H1 (cell line): ENCODE measurements at regions not wholly inside any gene's neighbourhood (a gene's known extent, or its start where the extent isn't known, plus 50 kb on each side); places are given as distances from the start of the nearest gene placed in this dataset.

Experiments
- CTCF ChIA-PET: fragments of 300-600 bp; sonication (Branson Sonifier 250); formaldehyde crosslinking; loops from one replicate; lab custom pipeline; 2021; ENCODE audit not compliant: partially characterized antibody; lab: Charles Lee
- POLR2A ChIA-PET: fragments of 300-600 bp; sonication (Branson Sonifier 250); formaldehyde crosslinking; loops from one replicate; lab custom pipeline; 2021; ENCODE audit warnings: inconsistent platforms; ENCODE audit not compliant: partially characterized antibody; lab: Charles Lee
- DNase-seq, 2 experiments: peaks; one replicate each; pipeline versions ENCODE4 v3.0.0 to v3.0.0-alpha.2; 2010 to 2022; ENCODE audit warnings: low spot score in 2 of 2, low read depth in 1 of 2, mixed read lengths in 1 of 2
- FAIRE-seq: peaks from 2 replicates; lab custom pipeline; 2011; peaks lifted over from hg19 to GRCh38; lab: Jason Lieb, UNC
- H2AFZ ChIP-seq: 2 replicates; pipeline ENCODE4 v1.8.1; 2012; ENCODE audit warnings: low read length, inconsistent platforms
- H2AK5ac ChIP-seq: 2 replicates; pipeline ENCODE4 v1.6.1; 2013; ENCODE audit warnings: low read depth, low read length
- H2BK120ac ChIP-seq: replicated peaks from 2 replicates; pipeline ENCODE3; 2013; ENCODE audit warnings: low read depth, low read length, inconsistent platforms
- H2BK12ac ChIP-seq: 2 replicates; pipeline ENCODE4 v1.6.1; 2013; ENCODE audit warnings: low read depth, low read length
- H2BK15ac ChIP-seq: 2 replicates; pipeline ENCODE4 v1.6.1; 2013; ENCODE audit warnings: low read length
- H2BK20ac ChIP-seq: 2 replicates; pipeline ENCODE4 v1.6.1; 2013; ENCODE audit warnings: low read length
- H2BK5ac ChIP-seq: 2 replicates; pipeline ENCODE4 v1.6.1; 2013; ENCODE audit warnings: low read depth, low read length
- H3K14ac ChIP-seq: 2 replicates; pipeline ENCODE4 v1.6.1; 2013; ENCODE audit warnings: inconsistent platforms; ENCODE audit not compliant: insufficient read length
- H3K18ac ChIP-seq: 2 replicates; pipeline ENCODE4 v1.6.1; 2013; ENCODE audit warnings: low read length; ENCODE audit errors: extremely low read depth
- H3K23ac ChIP-seq: 2 replicates; pipeline ENCODE4 v1.6.1; 2013; ENCODE audit warnings: inconsistent platforms; ENCODE audit not compliant: insufficient read length
- H3K23me2 ChIP-seq: 2 replicates; pipeline ENCODE4 v1.6.1; 2013; ENCODE audit warnings: low read depth, low read length
- H3K27ac ChIP-seq: 2 replicates; pipeline ENCODE4 v1.6.1; 2011; ENCODE audit warnings: low read depth, low read length, inconsistent platforms
- H3K27me3 ChIP-seq, 4 experiments: replicated peaks in 1 of 4; 1 replicate in 1 of 4; 2 replicates in 3 of 4; pipeline versions ENCODE4 v1.6.1 to v1.8.1; 2011 to 2013; ENCODE audit warnings: low read length in 3 of 4, mild to moderate bottlenecking in 3 of 4, inconsistent platforms in 2 of 4, mixed read lengths in 2 of 4, moderate library complexity in 1 of 4; ENCODE audit not compliant: control insufficient read depth in 3 of 4, insufficient read depth in 3 of 4; ENCODE audit errors: extremely low read depth in 1 of 4
- H3K36me3 ChIP-seq, 4 experiments: 2 replicates each; pipeline versions ENCODE4 v1.6.1 to v1.8.1; 2011 to 2013; ENCODE audit warnings: mild to moderate bottlenecking in 4 of 4, low read length in 3 of 4, moderate library complexity in 2 of 4, control low read depth in 1 of 4, inconsistent platforms in 1 of 4; ENCODE audit not compliant: insufficient read depth in 4 of 4, control insufficient read depth in 2 of 4
- H3K4ac ChIP-seq: replicated peaks from 2 replicates; pipeline ENCODE3; 2013; ENCODE audit warnings: low read length, low read depth, mixed read lengths, inconsistent platforms; ENCODE audit not compliant: insufficient read length
- H3K4me1 ChIP-seq, 4 experiments: replicated peaks in 1 of 4; 1 replicate in 1 of 4; 2 replicates in 3 of 4; pipeline versions ENCODE4 v1.6.1 to v1.8.1; 2011 to 2013; ENCODE audit warnings: low read length in 3 of 4, inconsistent platforms in 2 of 4, mixed read lengths in 1 of 4; ENCODE audit not compliant: insufficient read depth in 4 of 4, control insufficient read depth in 3 of 4
- H3K4me2 ChIP-seq, 2 experiments: 2 replicates each; pipeline versions ENCODE4 v1.6.1 to v1.8.1; 2011 to 2013; ENCODE audit warnings: low read depth in 2 of 2, low read length in 2 of 2, control low read depth in 1 of 2, inconsistent platforms in 1 of 2, mild to moderate bottlenecking in 1 of 2; ENCODE audit not compliant: insufficient read depth in 1 of 2
- H3K4me3 ChIP-seq, 4 experiments: fragments of 200-600, 300-600 bp in 1 of 4; sonication (generic), shearing (Covaris generic), sonication (Bioruptor Twin) in 1 of 4; 2 replicates each; pipeline versions ENCODE4 v1.5.1 to v1.8.1; 2011 to 2016; ENCODE audit warnings: low read length in 4 of 4, low read depth in 3 of 4, control low read depth in 2 of 4, inconsistent platforms in 2 of 4, mild to moderate bottlenecking in 2 of 4, mixed read lengths in 1 of 4, moderate library complexity in 1 of 4; ENCODE audit not compliant: insufficient read depth in 2 of 4; ENCODE audit errors: extremely low read depth in 1 of 4
- H3K56ac ChIP-seq: replicated peaks from 2 replicates; pipeline ENCODE3; 2013; ENCODE audit warnings: low read depth, mild to moderate bottlenecking, mixed read lengths, low read length, inconsistent platforms; ENCODE audit not compliant: insufficient read length
- H3K79me1 ChIP-seq: 2 replicates; pipeline ENCODE4 v1.6.1; 2013; ENCODE audit warnings: low read depth, low read length, control low read depth
- H3K79me2 ChIP-seq, 2 experiments: 2 replicates each; pipeline versions ENCODE4 v1.6.1 to v1.8.1; 2012 to 2013; ENCODE audit warnings: low read length in 2 of 2, mild to moderate bottlenecking in 2 of 2, inconsistent platforms in 1 of 2; ENCODE audit not compliant: insufficient read depth in 2 of 2, control insufficient read depth in 1 of 2
- H3K9ac ChIP-seq, 4 experiments: replicated peaks in 1 of 4; 1 replicate in 1 of 4; 2 replicates in 3 of 4; pipeline versions ENCODE4 v1.6.1 to v1.8.1; 2011 to 2013; ENCODE audit warnings: low read depth in 3 of 4, low read length in 3 of 4, control low read depth in 2 of 4, mild to moderate bottlenecking in 2 of 4, moderate library complexity in 2 of 4, inconsistent platforms in 1 of 4; ENCODE audit errors: extremely low read depth in 1 of 4
- H3K9me3 ChIP-seq, 2 experiments: 2 replicates each; pipeline versions ENCODE4 v1.6.1 to v1.8.1; 2012 to 2013; ENCODE audit warnings: mild to moderate bottlenecking in 2 of 2, moderate library complexity in 2 of 2, control low read depth in 1 of 2, inconsistent platforms in 1 of 2, low read depth in 1 of 2, low read length in 1 of 2, mixed read lengths in 1 of 2; ENCODE audit not compliant: insufficient read depth in 2 of 2
- H4K20me1 ChIP-seq, 2 experiments: replicated peaks in 1 of 2; 2 replicates each; pipeline versions ENCODE3 to v1.8.1; 2011 to 2013; ENCODE audit warnings: inconsistent platforms in 2 of 2, low read length in 2 of 2, mild to moderate bottlenecking in 1 of 2; ENCODE audit not compliant: insufficient read depth in 2 of 2, control insufficient read depth in 1 of 2
- H4K5ac ChIP-seq: 2 replicates; pipeline ENCODE4 v1.6.1; 2013; ENCODE audit warnings: low read length, low read depth, mixed read lengths, inconsistent platforms; ENCODE audit not compliant: insufficient read length
- H4K8ac ChIP-seq: 2 replicates; pipeline ENCODE4 v1.8.0; 2013; ENCODE audit warnings: mild to moderate bottlenecking, moderate library complexity, low read length, inconsistent platforms; ENCODE audit not compliant: insufficient read depth; ENCODE audit errors: extremely low read depth
- H4K91ac ChIP-seq: replicated peaks from 2 replicates; pipeline ENCODE3; 2013; ENCODE audit warnings: low read length, mixed read lengths, inconsistent platforms; ENCODE audit not compliant: insufficient read length
- WGBS, 2 experiments: shearing (Covaris generic) in 1 of 2; methylation state at CpG; one replicate each; pipeline versions ENCODE4 v1.1.6 to v1.1.7; 2013 to 2015; ENCODE audit warnings: low lambda C conversion rate in 2 of 2, mixed read lengths in 2 of 2, inconsistent platforms in 1 of 2, low coverage in 1 of 2, missing lambda C conversion rate in 1 of 2; ENCODE audit not compliant: insufficient replicate concordance in 2 of 2, insufficient coverage in 1 of 2, insufficient read length in 1 of 2; ENCODE audit errors: extremely low coverage in 1 of 2, missing lambda C conversion rate in 1 of 2; 5-methylcytosine and 5-hydroxymethylcytosine counted together
- TF ChIP-seq, protein P1 (sequence below): fragments of 300-600 bp; sonication (generic); IDR thresholded peaks from 2 replicates; pipeline ENCODE4 v1.7.1; 2012; ENCODE audit warnings: low read length, moderate library complexity, mild to moderate bottlenecking, inconsistent platforms; ENCODE audit not compliant: insufficient replicate concordance

DNA sequence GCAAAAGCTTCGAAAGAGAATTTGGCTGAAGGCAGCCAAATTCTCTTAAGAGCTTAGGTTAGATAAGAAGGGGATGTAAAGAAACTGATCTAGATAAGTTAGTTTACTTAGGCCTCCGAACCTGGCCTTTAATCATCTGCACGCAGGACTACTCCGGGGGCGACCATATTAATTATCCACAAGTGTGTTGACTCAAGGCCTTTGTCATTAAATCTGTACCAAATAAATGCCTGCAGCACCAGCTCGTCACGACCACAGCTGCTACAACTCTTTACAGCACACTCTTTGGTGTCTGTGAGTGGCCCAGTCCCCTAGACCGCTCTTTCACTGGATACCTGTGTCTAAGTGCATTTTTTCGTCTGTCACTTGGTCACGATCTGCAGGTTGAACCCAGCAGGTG is 69.8 kb upstream of the LSM8 start:
- H3K4me2 ChIP-seq: no peak overlapping the region
- H2BK15ac ChIP-seq: no peak overlapping the region
- WGBS, 2 experiments: 96% methylated on average over 10 of the region's 10 CpGs; no CpG with 5 or more reads in 1 of the 2 experiments
- no peaks in the 10 kb centered on the region for H3K27me3 ChIP-seq
- no peak overlapping the region for H4K91ac ChIP-seq
- no peaks in the 10 kb centered on the region for H3K4me1 ChIP-seq
- H3K79me2 ChIP-seq: no peaks in the 10 kb centered on the region
- H3K56ac ChIP-seq: no peak overlapping the region
- peaks cover 4 to 13% of the 10 kb centered on the region in 2 experiments; a peak in 3 of 4 replicates for H3K9me3 ChIP-seq
- H3K4ac ChIP-seq: no peak overlapping the region
- H3K23ac ChIP-seq: no peak overlapping the region
- no peak overlapping the region for H2BK120ac ChIP-seq
- no peak overlapping the region for H2BK20ac ChIP-seq
- H3K27ac ChIP-seq: no peak overlapping the region
- H4K20me1 ChIP-seq: no peaks in the 10 kb centered on the region
- H2BK5ac ChIP-seq: no peak overlapping the region
- H3K36me3 ChIP-seq: no peaks in the 10 kb centered on the region
- no peak overlapping the region for H3K14ac ChIP-seq
- no peak overlapping the region for H2BK12ac ChIP-seq
- no peak for FAIRE-seq
- no peak overlapping the region for H3K4me3 ChIP-seq
- no peaks in the 10 kb centered on the region for H3K79me1 ChIP-seq
- CTCF ChIA-PET: no interaction called here
- no peak overlapping the region for H3K18ac ChIP-seq
- DNase-seq: no peak
- H2AFZ ChIP-seq: no peak overlapping the region
- no peak overlapping the region for H4K8ac ChIP-seq
- POLR2A ChIA-PET: no interaction called here
- H3K23me2 ChIP-seq: no peaks in the 10 kb centered on the region
- no peak overlapping the region for H3K9ac ChIP-seq
- H4K5ac ChIP-seq: no peak overlapping the region
- no peak overlapping the region for H2AK5ac ChIP-seq
- TF ChIP-seq, protein P1, sequence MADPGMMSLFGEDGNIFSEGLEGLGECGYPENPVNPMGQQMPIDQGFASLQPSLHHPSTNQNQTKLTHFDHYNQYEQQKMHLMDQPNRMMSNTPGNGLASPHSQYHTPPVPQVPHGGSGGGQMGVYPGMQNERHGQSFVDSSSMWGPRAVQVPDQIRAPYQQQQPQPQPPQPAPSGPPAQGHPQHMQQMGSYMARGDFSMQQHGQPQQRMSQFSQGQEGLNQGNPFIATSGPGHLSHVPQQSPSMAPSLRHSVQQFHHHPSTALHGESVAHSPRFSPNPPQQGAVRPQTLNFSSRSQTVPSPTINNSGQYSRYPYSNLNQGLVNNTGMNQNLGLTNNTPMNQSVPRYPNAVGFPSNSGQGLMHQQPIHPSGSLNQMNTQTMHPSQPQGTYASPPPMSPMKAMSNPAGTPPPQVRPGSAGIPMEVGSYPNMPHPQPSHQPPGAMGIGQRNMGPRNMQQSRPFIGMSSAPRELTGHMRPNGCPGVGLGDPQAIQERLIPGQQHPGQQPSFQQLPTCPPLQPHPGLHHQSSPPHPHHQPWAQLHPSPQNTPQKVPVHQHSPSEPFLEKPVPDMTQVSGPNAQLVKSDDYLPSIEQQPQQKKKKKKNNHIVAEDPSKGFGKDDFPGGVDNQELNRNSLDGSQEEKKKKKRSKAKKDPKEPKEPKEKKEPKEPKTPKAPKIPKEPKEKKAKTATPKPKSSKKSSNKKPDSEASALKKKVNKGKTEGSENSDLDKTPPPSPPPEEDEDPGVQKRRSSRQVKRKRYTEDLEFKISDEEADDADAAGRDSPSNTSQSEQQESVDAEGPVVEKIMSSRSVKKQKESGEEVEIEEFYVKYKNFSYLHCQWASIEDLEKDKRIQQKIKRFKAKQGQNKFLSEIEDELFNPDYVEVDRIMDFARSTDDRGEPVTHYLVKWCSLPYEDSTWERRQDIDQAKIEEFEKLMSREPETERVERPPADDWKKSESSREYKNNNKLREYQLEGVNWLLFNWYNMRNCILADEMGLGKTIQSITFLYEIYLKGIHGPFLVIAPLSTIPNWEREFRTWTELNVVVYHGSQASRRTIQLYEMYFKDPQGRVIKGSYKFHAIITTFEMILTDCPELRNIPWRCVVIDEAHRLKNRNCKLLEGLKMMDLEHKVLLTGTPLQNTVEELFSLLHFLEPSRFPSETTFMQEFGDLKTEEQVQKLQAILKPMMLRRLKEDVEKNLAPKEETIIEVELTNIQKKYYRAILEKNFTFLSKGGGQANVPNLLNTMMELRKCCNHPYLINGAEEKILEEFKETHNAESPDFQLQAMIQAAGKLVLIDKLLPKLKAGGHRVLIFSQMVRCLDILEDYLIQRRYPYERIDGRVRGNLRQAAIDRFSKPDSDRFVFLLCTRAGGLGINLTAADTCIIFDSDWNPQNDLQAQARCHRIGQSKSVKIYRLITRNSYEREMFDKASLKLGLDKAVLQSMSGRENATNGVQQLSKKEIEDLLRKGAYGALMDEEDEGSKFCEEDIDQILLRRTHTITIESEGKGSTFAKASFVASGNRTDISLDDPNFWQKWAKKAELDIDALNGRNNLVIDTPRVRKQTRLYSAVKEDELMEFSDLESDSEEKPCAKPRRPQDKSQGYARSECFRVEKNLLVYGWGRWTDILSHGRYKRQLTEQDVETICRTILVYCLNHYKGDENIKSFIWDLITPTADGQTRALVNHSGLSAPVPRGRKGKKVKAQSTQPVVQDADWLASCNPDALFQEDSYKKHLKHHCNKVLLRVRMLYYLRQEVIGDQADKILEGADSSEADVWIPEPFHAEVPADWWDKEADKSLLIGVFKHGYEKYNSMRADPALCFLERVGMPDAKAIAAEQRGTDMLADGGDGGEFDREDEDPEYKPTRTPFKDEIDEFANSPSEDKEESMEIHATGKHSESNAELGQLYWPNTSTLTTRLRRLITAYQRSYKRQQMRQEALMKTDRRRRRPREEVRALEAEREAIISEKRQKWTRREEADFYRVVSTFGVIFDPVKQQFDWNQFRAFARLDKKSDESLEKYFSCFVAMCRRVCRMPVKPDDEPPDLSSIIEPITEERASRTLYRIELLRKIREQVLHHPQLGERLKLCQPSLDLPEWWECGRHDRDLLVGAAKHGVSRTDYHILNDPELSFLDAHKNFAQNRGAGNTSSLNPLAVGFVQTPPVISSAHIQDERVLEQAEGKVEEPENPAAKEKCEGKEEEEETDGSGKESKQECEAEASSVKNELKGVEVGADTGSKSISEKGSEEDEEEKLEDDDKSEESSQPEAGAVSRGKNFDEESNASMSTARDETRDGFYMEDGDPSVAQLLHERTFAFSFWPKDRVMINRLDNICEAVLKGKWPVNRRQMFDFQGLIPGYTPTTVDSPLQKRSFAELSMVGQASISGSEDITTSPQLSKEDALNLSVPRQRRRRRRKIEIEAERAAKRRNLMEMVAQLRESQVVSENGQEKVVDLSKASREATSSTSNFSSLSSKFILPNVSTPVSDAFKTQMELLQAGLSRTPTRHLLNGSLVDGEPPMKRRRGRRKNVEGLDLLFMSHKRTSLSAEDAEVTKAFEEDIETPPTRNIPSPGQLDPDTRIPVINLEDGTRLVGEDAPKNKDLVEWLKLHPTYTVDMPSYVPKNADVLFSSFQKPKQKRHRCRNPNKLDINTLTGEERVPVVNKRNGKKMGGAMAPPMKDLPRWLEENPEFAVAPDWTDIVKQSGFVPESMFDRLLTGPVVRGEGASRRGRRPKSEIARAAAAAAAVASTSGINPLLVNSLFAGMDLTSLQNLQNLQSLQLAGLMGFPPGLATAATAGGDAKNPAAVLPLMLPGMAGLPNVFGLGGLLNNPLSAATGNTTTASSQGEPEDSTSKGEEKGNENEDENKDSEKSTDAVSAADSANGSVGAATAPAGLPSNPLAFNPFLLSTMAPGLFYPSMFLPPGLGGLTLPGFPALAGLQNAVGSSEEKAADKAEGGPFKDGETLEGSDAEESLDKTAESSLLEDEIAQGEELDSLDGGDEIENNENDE: no peak
